Keratinocyte (primary cell): ENCODE measurements at regions not wholly inside any gene's neighbourhood (a gene's known extent, or its start where the extent isn't known, plus 50 kb on each side); places are given as distances from the start of the nearest gene placed in this dataset.

Experiments used
- DNase-seq: peaks from one replicate; pipeline ENCODE4 v3.0.0-alpha.2; 2011; ENCODE audit warnings: low read depth, missing footprints, low spot score
- FAIRE-seq: peaks from 2 replicates; lab custom pipeline; 2011; peaks lifted over from hg19 to GRCh38; lab: Jason Lieb, UNC
- H2AFZ ChIP-seq: 2 replicates; pipeline ENCODE4 v1.6.0; 2012; ENCODE audit warnings: low read length, control low read depth, inconsistent platforms; ENCODE audit not compliant: control insufficient read depth
- H3K27ac ChIP-seq: 2 replicates; pipeline ENCODE4 v1.5.1; 2011; ENCODE audit warnings: low read length; ENCODE audit not compliant: control insufficient read depth, insufficient read depth
- H3K27me3 ChIP-seq: 3 replicates; pipeline ENCODE4 v1.6.0; 2011; ENCODE audit warnings: low read length; ENCODE audit not compliant: control insufficient read depth, insufficient read depth; ENCODE audit errors: extremely low read depth
- H3K36me3 ChIP-seq, 2 experiments: 2 replicates in 1 of 2; 3 replicates in 1 of 2; pipeline ENCODE4 v1.5.1; 2011; ENCODE audit warnings: low read length in 2 of 2, mild to moderate bottlenecking in 1 of 2; ENCODE audit not compliant: control insufficient read depth in 2 of 2, insufficient read depth in 2 of 2; ENCODE audit errors: extremely low read depth in 1 of 2
- H3K4me1 ChIP-seq: 3 replicates; pipeline ENCODE4 v1.5.1; 2011; ENCODE audit warnings: low read length; ENCODE audit not compliant: control insufficient read depth, insufficient read depth; ENCODE audit errors: extremely low read depth
- H3K4me2 ChIP-seq: 3 replicates; pipeline ENCODE4 v1.6.0; 2011; ENCODE audit warnings: low read depth, low read length; ENCODE audit not compliant: control insufficient read depth, insufficient read depth; ENCODE audit errors: extremely low read depth
- H3K4me3 ChIP-seq, 3 experiments: fragments of 200-600 bp in 1 of 3; sonication (generic) in 1 of 3; 2 replicates in 2 of 3; 3 replicates in 1 of 3; pipeline ENCODE4 v1.5.1; 2011 to 2016; ENCODE audit warnings: low read length in 3 of 3, mild to moderate bottlenecking in 3 of 3, control low read depth in 2 of 3, inconsistent platforms in 1 of 3, low read depth in 1 of 3, mixed read lengths in 1 of 3, mixed run types in 1 of 3, moderate library complexity in 1 of 3; ENCODE audit not compliant: control insufficient read depth in 2 of 3, insufficient read depth in 2 of 3; ENCODE audit errors: extremely low read depth in 1 of 3
- H3K79me2 ChIP-seq: 2 replicates; pipeline ENCODE4 v1.6.0; 2012; ENCODE audit warnings: low read length; ENCODE audit not compliant: control insufficient read depth, insufficient read depth
- H3K9ac ChIP-seq: 3 replicates; pipeline ENCODE4 v1.6.0; 2011; ENCODE audit warnings: low read length; ENCODE audit not compliant: control insufficient read depth, insufficient read depth; ENCODE audit errors: extremely low read depth
- H3K9me1 ChIP-seq: 3 replicates; pipeline ENCODE4 v1.6.0; 2011; ENCODE audit warnings: low read length; ENCODE audit not compliant: control insufficient read depth, insufficient read depth; ENCODE audit errors: extremely low read depth
- H3K9me3 ChIP-seq: 2 replicates; pipeline ENCODE4 v1.5.1; 2012; ENCODE audit warnings: low read depth, low read length; ENCODE audit not compliant: control insufficient read depth
- H4K20me1 ChIP-seq: 3 replicates; pipeline ENCODE4 v1.6.0; 2011; ENCODE audit warnings: low read length; ENCODE audit not compliant: control insufficient read depth, insufficient read depth; ENCODE audit errors: extremely low read depth
- EZH2 ChIP-seq: IDR thresholded peaks from one replicate; pipeline ENCODE4 v1.6.1; 2012; ENCODE audit warnings: inconsistent platforms, mild to moderate bottlenecking, low read length, moderate library complexity
- dilution Hi-C: fragments of 300-500 bp; cut with MboI; formaldehyde crosslinking; loops from one replicate; pipeline ENCODE4 v1.7.0; 2020; ENCODE audit warnings: low sequenced_read_pairs; ENCODE audit not compliant: extremely low pct_ligation_motif_present
- TF ChIP-seq, protein P1 (sequence below), 3 experiments: IDR thresholded peaks in 1 of 3; conservative IDR thresholded peaks in 1 of 3; optimal IDR thresholded peaks in 1 of 3; 2 replicates in 2 of 3; 3 replicates in 1 of 3; pipeline versions ENCODE3 to v1.5.1; 2011; ENCODE audit warnings: low read length in 3 of 3, mild to moderate bottlenecking in 3 of 3, moderate library complexity in 2 of 3, control low read depth in 1 of 3, inconsistent platforms in 1 of 3; ENCODE audit not compliant: insufficient read depth in 2 of 3; ENCODE audit errors: extremely low read depth in 1 of 3

DNA sequence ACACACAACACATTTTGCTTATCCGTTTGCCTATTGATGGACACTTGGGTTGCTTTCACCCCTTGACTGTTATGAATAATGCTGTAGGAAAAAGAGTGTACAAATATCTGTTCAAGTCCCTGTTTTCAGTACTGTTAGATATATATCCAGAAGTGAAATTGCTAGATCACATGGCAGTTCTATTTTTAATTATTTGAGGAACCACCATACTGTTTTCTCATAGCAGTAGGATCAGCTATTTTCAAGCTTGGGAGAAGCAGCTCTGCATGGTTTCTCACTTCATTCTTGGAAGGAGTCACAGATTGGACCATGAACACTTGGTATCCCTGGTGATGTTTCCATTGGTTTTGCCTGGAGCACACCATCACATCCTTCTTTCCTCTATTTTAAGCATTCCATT is 114.4 kb upstream of the ZP4 start:
- H2AFZ ChIP-seq, result no peak overlapping the region
- no peaks in the 10 kb centered on the region for H3K9me3 ChIP-seq
- H3K36me3 ChIP-seq, result no peaks in the 10 kb centered on the region
- no peaks in the 10 kb centered on the region for H3K79me2 ChIP-seq
- H3K4me2 ChIP-seq, result no peak overlapping the region
- TF ChIP-seq, protein P1, sequence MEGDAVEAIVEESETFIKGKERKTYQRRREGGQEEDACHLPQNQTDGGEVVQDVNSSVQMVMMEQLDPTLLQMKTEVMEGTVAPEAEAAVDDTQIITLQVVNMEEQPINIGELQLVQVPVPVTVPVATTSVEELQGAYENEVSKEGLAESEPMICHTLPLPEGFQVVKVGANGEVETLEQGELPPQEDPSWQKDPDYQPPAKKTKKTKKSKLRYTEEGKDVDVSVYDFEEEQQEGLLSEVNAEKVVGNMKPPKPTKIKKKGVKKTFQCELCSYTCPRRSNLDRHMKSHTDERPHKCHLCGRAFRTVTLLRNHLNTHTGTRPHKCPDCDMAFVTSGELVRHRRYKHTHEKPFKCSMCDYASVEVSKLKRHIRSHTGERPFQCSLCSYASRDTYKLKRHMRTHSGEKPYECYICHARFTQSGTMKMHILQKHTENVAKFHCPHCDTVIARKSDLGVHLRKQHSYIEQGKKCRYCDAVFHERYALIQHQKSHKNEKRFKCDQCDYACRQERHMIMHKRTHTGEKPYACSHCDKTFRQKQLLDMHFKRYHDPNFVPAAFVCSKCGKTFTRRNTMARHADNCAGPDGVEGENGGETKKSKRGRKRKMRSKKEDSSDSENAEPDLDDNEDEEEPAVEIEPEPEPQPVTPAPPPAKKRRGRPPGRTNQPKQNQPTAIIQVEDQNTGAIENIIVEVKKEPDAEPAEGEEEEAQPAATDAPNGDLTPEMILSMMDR (optimal IDR thresholded peaks at IDR 0.05 in 1 of 3, IDR thresholded peaks at IDR 0.05 in 1 of 3, conservative IDR thresholded peaks at IDR 0.05 in 1 of 3; ENCODE audit: extremely low read depth in 1 of 3, insufficient read depth in 2 of 3, low read length in 3 of 3), result no peak
- no peak for TF ChIP-seq EZH2
- no peak for DNase-seq
- H3K9ac ChIP-seq, result no peak overlapping the region
- H4K20me1 ChIP-seq, result no peaks in the 10 kb centered on the region
- no peak for FAIRE-seq
- no peaks in the 10 kb centered on the region for H3K9me1 ChIP-seq
- H3K4me1 ChIP-seq, result no peaks in the 10 kb centered on the region
- no peaks in the 10 kb centered on the region for H3K27me3 ChIP-seq
- dilution Hi-C loops, result no loop called here
- no peak overlapping the region for H3K4me3 ChIP-seq
- H3K27ac ChIP-seq, result no peak overlapping the region

DNA sequence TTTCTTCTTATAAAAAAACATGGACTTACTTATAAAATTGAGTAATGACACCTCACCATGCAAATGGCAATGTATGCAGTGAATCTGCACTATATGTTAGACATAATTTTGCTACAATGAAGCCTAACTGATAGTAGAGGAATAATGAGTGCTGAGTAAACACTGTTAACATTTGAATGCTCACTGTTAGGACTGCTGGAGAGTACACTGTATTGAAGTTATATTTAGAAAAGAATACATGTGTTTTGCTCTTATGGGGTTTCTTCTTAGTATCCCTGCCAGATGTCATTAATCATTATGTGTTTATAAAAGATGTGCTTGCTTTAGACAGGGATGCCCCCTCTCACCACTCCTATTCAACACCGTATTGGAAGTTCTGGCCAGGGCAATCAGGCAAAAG is 111.1 kb upstream of the ZP4 start:
- no peaks in the 10 kb centered on the region for H3K36me3 ChIP-seq
- no peaks in the 10 kb centered on the region for H3K79me2 ChIP-seq
- no peaks in the 10 kb centered on the region for H3K9me3 ChIP-seq
- no peaks in the 10 kb centered on the region for H3K9me1 ChIP-seq
- DNase-seq, result no peak
- H4K20me1 ChIP-seq, result no peaks in the 10 kb centered on the region
- H3K27ac ChIP-seq, result no peak overlapping the region
- no peak for FAIRE-seq
- dilution Hi-C loops, result no loop called here
- no peaks in the 10 kb centered on the region for H3K4me1 ChIP-seq
- no peak overlapping the region for H2AFZ ChIP-seq
- H3K4me2 ChIP-seq, result no peak overlapping the region
- no peaks in the 10 kb centered on the region for H3K27me3 ChIP-seq
- no peak overlapping the region for H3K9ac ChIP-seq
- TF ChIP-seq, protein P1 (optimal IDR thresholded peaks at IDR 0.05 in 1 of 3, IDR thresholded peaks at IDR 0.05 in 1 of 3, conservative IDR thresholded peaks at IDR 0.05 in 1 of 3; ENCODE audit: extremely low read depth in 1 of 3, insufficient read depth in 2 of 3, low read length in 3 of 3), result no peak
- TF ChIP-seq EZH2, result no peak
- H3K4me3 ChIP-seq, result no peak overlapping the region
